NCI-H1436 (cell line): ENCODE measurements at regions not wholly inside any gene's neighbourhood (a gene's known extent, or its start where the extent isn't known, plus 50 kb on each side); places are given as distances from the start of the nearest gene placed in this dataset.
"Not testable (repeated sequence)": the region's sequence is repeated elsewhere in the genome, so short reads cannot be mapped to it uniquely, and the experiment has no call there.

Source experiments
- DNase-seq: peaks from one replicate; lab custom pipeline; 2025; lab: John Stamatoyannopoulos, UW

DNA sequence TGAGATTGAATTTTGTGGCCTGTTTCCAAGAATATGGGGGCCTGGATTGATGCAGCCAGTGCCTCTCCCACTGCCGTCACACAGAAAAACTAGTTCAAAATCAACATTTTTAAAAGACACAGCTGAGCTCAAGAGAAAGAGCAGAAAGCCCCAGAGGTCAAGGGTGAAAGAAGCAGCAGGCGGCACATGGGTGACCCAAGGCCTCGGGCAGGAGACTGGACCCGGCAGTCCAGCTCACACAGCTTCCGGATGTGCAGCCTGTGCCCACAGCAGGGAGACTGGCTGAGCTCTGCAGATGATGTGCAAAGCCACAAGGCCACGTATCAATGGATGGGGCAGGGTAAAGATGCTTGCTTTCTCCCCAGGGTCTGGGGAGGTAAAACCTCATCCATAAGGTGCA lies 50.4 kb upstream of the RNF32 start:
- no peak for DNase-seq

DNA sequence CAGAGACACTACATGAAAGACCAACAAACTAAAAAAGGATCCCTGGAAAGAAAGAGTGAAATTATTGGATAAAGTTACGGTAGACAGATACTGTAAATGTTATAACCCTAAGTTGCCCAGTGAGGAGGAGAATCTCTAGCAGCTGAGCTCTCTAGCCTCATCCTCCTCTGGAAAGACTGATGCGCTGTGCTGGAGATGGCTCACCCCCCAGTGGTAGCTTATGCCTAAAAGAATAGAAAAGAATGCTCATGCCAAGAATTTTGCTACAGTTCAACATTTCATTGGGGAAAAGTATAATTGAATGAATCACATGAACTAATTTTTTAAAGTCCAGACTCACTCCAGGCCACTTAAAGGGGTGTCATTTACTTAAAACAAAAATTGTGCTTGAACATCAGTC lies 50.8 kb upstream of the RNF32 start:
- no peak for DNase-seq

DNA sequence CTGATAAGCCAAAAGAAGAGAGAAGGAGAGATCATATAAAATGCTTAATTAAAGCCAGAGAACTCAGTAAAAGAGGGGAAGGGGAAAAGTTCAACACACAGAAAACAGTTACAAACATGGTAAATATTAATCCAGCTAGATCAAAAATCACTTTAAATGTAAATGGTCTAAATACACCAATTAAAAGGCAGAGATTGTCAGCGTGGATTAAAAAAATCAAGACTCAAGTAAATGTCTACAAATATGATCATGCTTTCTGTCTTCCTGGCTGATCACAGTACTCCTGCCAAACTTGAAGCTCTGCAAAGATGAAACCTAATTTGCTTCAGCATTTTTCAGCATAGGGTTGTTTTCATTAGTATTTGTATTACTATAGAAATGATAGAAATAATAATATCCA lies 54.6 kb upstream of the RNF32 start:
- no peak for DNase-seq

DNA sequence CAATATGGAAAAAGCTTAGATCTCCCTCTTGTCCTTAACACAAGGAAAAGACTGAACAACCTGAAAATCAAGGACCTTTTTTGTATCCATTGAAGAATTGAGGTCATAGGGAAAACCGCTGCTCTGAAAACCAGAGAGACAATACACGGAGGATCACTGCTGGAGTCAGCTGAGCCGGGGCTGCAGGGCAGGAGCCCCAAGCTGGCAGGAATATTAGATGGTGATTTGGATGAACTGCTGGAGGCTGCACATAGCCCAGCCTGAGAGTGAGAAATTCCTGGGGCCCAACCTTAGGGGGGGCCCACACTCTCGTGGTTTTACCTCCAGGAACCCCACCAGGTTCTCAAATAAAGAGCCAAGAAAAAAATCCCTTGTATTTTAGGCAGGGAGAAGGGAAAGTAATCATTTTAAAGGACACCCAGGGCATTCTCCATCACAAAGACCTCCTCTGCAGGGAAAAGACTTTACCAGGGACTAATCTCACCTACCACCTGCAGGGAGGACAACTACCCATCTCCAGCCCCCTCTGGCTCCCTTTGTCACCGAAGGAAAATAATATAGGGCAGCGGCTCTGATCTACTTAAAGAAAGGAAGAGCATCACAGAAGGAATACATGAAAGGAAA lies 55.4 kb upstream of the RNF32 start:
- DNase-seq: no peak

DNA sequence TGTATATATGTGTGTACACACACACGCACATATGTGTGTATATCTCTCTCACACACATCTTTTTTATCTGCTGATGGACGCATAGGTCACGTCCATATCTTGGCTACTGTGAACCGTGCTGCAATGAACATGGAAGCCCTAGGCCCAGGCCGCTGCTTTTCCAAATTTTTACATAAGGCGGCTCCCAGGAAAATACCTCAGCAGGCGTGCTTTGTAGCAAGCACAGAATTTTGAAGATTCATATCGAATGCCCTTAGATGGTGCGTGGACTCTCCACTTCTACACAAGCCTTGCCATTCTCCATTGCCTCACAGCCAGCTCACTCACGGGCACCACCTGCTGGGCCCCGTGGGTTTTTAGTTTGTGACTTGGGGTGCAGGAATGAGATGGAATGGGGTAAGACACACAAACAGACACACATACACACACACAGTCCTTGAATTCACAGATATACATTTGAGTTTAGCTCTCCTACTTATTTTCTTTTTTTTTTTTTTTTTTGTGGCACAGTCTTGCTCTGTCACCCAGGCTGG lies 57.9 kb upstream of the RNF32 start:
- no peak for DNase-seq

DNA sequence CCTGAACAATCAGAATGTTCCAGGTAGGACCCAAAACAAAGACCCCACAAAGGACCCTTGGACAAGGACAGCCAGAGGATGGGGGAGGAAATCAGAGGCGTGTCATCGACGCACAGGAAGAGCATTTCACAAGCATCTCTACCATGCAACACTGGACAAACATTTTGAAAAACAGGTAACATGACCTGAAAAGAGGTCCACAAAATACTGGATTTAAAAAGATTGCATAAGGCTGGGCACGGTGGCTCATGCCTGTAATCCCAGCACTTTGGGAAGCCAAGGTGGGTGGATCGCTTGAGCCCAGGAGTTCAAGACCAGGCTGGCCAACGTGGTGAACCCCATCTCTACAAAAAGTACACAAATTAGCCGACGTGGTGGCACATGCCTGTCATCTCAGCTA lies 60.5 kb upstream of the RNF32 start:
- no peak for DNase-seq

DNA sequence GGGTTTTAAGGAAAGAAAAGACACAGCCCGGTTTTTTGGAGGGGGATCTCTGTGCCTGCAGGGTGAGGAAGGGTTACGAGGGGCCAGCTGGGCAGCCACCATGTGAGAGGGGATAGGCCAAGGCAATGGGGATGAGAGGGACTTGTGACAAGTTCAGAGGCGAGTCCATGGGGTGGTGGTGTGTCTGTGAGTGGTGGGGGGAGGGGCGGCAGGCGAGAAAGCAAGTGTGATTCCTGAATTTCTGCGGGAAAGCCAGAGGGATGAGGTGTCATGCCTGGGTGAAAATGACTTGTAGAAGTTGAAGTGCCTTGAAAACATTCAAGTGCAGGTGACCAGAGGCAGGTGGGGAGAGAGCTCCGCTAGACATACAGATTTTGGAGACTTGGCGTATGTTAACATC lies 61.0 kb upstream of the RNF32 start:
- DNase-seq: no peak

DNA sequence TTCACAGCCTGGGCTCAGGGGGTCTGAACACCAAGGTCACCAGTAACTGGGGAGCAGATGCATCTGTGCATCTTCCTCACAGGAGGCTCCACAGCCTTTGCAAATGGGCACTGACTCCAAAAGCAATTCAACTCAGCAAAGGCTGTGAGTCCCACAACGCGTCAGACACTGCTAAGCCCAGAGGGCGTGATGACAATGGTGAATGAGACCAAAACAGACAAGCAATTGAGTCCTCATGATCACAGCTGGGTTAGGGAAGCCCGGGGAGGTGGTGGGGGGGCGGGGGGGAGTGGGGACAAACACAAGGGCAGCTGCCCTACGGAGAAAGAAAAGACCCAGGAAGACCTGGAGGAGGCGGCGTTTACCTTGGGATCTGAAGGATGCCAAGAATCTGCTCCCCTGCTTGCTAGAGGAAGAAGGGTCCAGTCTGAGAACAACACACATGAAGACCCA lies 61.6 kb upstream of the RNF32 start:
- DNase-seq: no peak

DNA sequence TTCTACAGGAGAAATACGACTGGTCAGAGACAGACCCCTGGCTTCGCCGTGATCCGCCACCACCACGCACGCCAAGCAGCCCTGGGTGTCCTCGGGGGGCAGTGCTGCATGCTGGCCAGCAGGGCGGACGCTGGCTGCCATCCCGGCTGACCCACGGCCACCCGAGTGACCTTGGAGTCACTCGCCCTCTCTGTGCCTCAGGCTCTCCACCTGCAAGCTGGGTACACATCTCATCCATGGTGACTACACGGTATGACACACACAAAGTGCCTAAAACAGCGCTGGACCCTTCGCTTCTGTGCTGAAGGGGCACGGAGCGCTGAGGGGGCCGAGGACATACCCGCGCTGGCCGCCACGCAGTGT lies 62.0 kb upstream of the RNF32 start:
- no peak for DNase-seq

DNA sequence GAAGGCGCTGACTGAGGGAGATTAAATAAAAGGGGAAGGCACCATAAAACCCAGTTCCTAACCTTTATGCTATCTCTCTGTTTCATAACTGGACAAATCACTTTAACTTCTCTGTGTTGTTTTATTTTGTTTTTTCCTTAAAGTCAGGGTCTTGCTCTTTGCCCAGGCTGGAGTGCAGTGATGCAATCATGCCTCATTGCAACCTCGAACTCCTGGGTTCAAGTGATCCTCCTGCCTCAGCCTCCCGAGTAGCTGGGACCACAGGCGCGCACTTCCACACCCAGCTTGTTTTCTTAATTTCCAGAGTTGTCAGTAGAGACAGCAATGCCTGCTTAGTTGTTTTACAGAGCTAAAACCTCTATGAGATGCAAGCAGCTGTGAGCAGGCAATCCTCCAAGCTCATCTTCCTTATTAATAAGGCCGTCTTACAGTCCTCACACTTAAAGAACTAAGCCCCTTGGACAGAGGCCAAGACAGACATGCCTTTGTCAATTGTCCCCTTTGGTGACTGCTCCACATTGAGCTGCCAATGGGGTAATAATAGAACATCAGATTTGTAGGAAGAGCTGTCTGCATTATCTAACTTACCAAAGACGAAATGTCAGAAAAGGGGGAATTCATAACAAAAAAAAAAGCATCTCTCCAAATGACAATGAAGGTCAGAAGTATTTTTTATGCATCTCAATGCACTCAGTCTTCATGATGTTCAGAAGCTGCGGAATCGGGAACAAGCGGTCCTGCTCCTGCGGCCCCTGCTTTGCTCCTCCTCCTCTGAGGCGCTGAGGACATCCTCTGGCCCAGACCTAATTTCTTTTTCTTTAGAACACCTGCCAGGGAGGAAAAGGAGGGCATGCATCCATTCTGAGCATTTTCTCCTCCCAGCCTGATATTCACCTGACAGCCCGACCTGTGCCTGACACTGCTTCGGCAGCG lies 62.7 kb upstream of the RNF32 start:
- DNase-seq: no peak

DNA sequence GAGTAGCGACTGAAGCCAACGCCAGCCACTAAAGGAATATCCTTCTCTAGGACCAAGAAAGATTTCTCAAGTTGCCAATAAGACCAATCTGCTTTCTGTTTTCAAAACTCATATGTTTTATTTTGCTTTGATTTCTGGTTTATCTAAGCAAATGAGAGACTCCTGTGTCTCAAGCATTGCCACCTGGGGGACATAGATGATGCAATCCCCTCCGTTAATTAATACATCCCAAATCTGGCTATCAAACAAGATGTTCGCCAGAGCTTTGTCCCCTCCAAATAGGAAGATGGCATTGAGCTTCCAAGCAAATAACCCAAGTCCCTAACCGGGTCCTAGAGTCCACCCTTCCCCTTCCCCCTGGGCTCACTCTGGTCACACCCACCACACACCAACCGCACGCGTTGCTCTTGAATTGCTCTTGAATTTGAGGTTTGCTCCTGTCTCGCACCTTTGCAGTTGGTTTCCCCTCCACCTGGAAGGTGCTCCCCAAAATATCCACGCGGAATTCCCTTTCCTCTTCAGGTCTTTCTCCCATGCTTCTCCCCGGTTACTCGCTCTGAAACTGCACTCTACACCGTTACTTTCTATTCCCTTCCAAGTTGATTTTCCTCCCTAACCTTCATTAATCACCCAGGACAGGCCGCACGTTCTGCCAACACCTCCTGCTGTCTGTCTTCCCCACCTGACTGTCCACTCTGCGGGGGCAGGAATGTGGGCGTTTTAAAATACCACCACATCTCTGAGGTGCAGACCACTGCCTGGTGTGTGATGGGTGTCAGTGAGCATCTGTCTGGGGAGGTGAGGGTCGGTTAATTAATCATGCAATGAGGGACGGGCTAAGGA lies 64.1 kb upstream of the RNF32 start:
- DNase-seq: no peak

DNA sequence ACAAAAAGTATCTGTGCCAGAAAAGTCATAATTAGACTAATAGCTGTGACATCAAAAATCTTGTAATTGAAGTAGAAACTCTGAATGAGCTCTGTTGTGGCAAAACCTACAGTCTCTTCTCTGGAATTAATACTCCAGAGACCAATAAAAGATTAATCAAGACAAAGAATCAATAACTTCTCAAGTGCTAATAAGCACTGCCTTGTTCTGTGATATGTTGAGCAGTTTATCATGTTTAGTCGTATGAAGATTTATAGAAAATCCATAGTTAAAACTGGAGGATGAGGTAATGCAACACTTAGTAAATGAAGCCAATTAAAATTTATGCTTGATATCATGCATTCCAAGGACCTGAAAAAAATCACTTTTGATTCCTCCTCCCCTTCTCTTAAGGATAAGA lies 72.3 kb upstream of the RNF32 start:
- DNase-seq: no peak

DNA sequence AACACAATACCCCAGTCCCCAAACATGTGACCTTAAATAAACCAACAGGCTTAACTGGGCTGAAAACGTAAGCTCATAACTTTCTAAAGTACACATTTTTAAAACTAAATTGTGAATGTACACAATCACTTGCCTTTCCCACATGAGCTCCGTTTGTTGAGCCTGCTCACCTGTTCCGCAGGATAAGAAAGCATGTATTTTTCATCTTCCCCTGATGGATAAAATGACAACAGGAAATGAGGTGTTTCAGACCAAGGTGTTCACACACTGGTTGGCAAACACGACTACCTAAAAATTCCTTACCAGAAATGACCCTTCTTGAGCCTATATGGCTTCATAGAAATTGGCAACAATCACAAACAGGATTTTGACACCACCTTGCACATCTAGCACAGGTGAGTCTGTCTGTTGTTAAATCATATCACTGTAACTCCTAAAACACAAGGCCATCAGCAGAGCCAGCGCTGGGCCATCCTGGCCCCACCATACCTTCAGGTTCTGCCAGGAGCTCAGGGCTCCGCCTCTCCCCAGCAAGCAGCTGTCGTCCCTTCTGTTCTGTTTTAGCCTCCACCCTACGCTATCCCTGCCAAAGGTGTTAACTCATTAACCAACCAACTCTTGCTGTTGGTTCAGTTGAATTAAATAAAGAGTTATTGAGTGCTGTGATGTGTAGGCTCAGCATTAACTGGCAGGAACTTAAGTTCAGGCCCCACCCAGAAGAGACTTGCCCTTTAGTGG lies 73.6 kb upstream of the RNF32 start:
- no peak for DNase-seq

DNA sequence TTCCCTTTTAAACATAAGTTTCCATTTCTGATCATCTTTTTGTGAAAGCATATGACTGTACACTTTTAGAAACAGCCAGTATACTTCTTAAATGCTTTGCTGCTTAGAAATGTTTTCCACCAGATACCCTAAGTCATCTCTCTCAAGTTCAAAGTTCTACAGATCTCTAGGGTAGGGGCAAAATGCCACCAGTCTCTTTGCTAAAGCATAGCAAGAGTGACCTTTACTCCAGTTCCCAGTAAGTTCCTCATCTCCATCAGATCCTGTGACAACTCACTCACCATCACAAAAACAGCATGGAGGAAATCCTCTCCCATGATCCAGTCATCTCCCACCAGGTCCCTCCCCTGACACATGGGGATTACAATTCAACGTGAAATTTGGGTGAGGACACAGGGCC lies 75.6 kb upstream of the RNF32 start:
- not testable (repeated sequence) for DNase-seq

DNA sequence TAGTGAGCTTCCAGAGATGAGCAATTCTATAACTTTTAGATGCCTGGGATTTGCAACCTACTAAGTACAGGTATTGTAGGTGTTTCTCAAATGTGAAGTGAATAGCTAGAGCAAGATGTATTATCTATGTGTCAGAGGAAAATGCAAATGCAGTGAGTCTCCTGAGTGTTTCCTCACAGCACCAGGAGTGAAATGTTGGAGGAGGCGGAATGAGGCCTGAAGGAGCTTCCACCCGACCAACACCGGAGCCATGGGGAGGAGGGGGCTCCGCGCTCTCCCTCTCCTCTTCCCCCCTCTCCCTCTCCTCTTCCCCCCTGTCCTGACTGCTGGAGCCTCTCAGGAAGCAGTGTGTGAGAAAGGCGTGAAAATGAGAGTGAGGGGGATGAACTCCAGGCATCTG lies 79.9 kb upstream of the RNF32 start:
- DNase-seq: no peak

DNA sequence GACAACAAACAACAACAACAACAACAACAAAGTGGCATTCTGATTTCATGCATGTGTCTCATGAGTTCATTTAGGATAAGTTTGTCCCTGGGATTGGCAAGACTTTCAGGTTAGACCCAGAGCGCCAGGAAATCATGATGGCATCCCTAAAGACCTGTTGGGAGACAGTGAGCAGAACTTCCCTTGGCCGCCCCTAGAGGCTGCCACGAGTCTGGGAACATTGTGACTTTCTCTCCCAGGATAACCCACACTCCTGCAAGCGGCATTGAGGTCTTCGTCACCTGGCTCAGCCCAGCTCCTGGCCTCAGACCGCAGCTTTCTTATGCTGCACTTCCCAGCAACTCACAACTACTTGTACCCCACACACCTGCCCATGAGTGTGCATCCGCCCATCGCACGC lies 80.5 kb upstream of the RNF32 start:
- no peak for DNase-seq

DNA sequence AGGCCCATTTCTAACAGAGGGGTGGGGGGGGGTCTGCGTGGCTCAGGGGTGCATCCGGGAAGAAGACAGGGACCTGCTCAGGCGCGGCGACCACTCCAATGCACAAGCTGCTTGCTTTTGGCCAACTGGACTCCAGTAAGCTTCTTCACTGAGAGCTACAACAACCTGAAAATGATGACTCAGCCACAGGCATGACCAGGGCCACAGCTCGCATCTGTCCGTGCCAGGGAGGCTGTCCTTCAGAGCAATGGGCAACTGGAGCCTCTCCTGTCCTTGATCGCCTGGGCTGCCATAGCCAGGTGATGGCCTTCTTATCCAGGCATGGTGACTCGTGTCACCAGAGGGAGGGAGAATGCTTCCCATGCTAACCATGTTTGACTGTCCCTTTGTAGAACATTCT lies 81.6 kb upstream of the RNF32 start:
- no peak for DNase-seq

DNA sequence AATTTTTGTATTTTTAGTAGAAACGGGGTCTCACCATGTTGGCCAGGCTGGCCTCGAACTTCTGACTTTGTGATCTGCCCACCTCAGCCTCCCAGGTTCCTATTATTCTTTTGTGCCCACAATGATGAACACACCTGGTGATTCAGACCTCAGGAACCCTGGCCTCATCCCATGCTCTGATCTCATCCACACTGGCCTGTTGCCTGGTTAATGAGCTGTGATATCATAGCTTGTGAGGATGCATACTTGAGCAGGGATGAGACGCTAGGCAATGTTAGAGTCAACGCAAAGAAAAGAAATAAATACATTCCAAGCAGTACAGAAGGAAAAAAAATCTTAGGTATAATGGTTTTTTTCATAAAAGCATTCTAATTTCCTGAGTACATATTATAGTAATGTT lies 82.4 kb upstream of the RNF32 start:
- DNase-seq: no peak

DNA sequence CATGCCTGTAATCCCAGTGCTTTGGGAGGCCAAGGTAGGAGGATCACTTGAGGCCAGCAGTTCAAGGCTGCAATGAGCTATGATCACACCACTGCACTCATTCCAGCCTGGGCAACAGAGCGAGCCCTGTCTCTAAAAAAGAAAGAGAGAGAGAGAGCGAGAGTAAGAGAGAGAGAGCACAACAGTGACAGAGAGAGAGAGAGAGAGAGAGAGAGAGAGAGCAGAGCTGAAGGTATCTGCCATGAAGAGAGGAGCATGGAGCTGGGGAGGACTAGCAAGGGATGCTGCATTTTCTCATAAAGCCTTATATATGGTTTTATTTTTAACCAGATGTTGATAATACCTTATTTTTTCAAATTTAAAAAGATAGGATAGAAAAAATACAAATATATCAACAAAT lies 84.5 kb upstream of the RNF32 start:
- DNase-seq: no peak

DNA sequence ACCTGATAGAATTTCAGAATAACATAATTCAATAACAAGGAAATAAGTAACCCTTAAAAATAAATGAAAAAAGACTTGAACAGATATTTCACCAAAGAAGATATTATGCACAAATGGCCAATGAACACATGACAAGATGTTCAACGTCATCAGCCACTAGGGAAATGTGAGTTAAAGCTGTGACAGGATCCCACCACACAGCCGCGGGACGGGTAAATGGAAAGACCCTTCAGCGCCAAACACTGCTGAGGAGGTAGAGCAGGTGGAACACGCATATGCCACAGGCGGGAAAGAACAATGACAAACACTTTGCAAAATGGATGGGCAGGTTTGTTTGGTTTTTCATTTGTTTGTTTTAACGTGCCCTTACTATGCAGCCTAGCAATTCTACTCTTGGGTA lies 86.1 kb upstream of the RNF32 start:
- DNase-seq: peak; percentile 24

DNA sequence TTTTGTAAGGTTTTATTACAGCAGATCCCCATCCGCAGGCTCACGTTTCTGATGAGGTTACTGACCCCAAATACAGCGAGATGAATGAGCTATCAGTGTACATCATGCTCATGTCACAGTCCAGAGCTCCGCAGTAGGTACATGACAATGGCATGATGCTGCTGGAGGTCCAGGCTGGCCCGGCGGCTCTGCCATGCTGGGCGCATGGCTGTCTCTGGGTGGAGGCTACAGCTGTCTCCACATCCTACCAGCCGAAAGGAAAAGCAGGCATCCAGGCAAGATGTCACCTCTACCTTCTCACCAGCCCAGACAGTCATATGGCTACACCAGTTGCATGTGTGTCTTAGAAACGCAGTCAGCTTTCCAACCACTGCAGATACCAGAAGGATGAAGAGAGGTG lies 90.9 kb upstream of the RNF32 start:
- no peak for DNase-seq
